H9 (cell line): ENCODE measurements at regions not wholly inside any gene's neighbourhood (a gene's known extent, or its start where the extent isn't known, plus 50 kb on each side); places are given as distances from the start of the nearest gene placed in this dataset.

Experiments used
- DNase-seq: peaks from one replicate; pipeline ENCODE4 v3.0.0-alpha.2; 2017
- H2AFZ ChIP-seq: one replicate; pipeline ENCODE4 v1.6.1; 2013; ENCODE audit warnings: mild to moderate bottlenecking, low read length, control low read depth, moderate library complexity
- H2AK5ac ChIP-seq: 2 replicates; pipeline ENCODE4 v1.6.1; 2013; ENCODE audit warnings: low read length, control low read depth, mixed read lengths; ENCODE audit not compliant: insufficient read length
- H2BK120ac ChIP-seq: one replicate; pipeline ENCODE4 v1.6.1; 2013; ENCODE audit warnings: low read depth, mild to moderate bottlenecking, low read length, control low read depth, inconsistent platforms; ENCODE audit not compliant: poor library complexity, severe bottlenecking
- H2BK12ac ChIP-seq: 2 replicates; pipeline ENCODE4 v1.6.1; 2013; ENCODE audit warnings: low read length, control low read depth, mixed read lengths, low read depth; ENCODE audit not compliant: insufficient read length
- H2BK15ac ChIP-seq: 2 replicates; pipeline ENCODE4 v1.6.1; 2013; ENCODE audit warnings: low read depth, low read length, control low read depth
- H2BK20ac ChIP-seq: one replicate; pipeline ENCODE4 v1.6.1; 2013; ENCODE audit warnings: low read depth, mild to moderate bottlenecking, low read length, control low read depth, inconsistent platforms; ENCODE audit not compliant: poor library complexity, severe bottlenecking
- H2BK5ac ChIP-seq: 2 replicates; pipeline ENCODE4 v1.6.1; 2013; ENCODE audit warnings: low read length, control low read depth, mixed read lengths; ENCODE audit not compliant: insufficient read length
- H3K14ac ChIP-seq: 2 replicates; pipeline ENCODE4 v1.6.1; 2013; ENCODE audit warnings: low read length, control low read depth; ENCODE audit not compliant: insufficient read depth
- H3K18ac ChIP-seq: 2 replicates; pipeline ENCODE4 v1.6.1; 2013; ENCODE audit warnings: low read depth, mild to moderate bottlenecking, mixed read lengths, low read length, control low read depth; ENCODE audit not compliant: insufficient read length
- H3K23ac ChIP-seq: 2 replicates; pipeline ENCODE4 v1.6.1; 2013; ENCODE audit warnings: low read length, control low read depth, mixed read lengths, low read depth; ENCODE audit not compliant: insufficient read length
- H3K23me2 ChIP-seq: 2 replicates; pipeline ENCODE4 v1.6.1; 2013; ENCODE audit warnings: low read depth, mild to moderate bottlenecking, mixed read lengths, low read length, control low read depth; ENCODE audit not compliant: insufficient read length, poor library complexity, severe bottlenecking
- H3K27ac ChIP-seq: 2 replicates; pipeline ENCODE4 v1.5.1; 2013; ENCODE audit warnings: low read length, control low read depth, mixed read lengths, low read depth; ENCODE audit not compliant: insufficient read length
- H3K27me3 ChIP-seq: 2 replicates; pipeline ENCODE4 v1.6.1; 2013; ENCODE audit warnings: low read length, control low read depth, inconsistent platforms; ENCODE audit not compliant: insufficient read depth
- H3K4ac ChIP-seq: 2 replicates; pipeline ENCODE4 v1.6.1; 2013; ENCODE audit warnings: low read depth, mild to moderate bottlenecking, control low read depth, inconsistent platforms, low read length, moderate library complexity
- H3K4me1 ChIP-seq: 2 replicates; pipeline ENCODE4 v1.6.1; 2013; ENCODE audit warnings: low read length, control low read depth, inconsistent platforms; ENCODE audit not compliant: insufficient read depth
- H3K4me2 ChIP-seq: 2 replicates; pipeline ENCODE4 v1.6.1; 2013; ENCODE audit warnings: low read length, control low read depth, mixed read lengths; ENCODE audit not compliant: insufficient read length, insufficient read depth
- H3K56ac ChIP-seq: 2 replicates; pipeline ENCODE4 v1.6.1; 2013; ENCODE audit warnings: low read depth, mild to moderate bottlenecking, mixed read lengths, low read length, control low read depth; ENCODE audit not compliant: insufficient read length
- H3K79me1 ChIP-seq: 2 replicates; pipeline ENCODE4 v1.6.1; 2013; ENCODE audit warnings: low read depth, mild to moderate bottlenecking, moderate library complexity, low read length, control low read depth, inconsistent platforms; ENCODE audit not compliant: insufficient read depth, poor library complexity, severe bottlenecking
- H3K79me2 ChIP-seq: 2 replicates; pipeline ENCODE4 v1.6.1; 2013; ENCODE audit warnings: low read length, control low read depth, inconsistent platforms; ENCODE audit not compliant: insufficient read depth
- H3K9ac ChIP-seq: 2 replicates; pipeline ENCODE4 v1.6.1; 2013; ENCODE audit warnings: low read length, control low read depth, mixed read lengths; ENCODE audit not compliant: insufficient read length; ENCODE audit errors: extremely low read depth
- H3K9me3 ChIP-seq: one replicate; pipeline ENCODE4 v1.6.1; 2013; ENCODE audit warnings: low read depth, low read length, inconsistent platforms; ENCODE audit not compliant: control insufficient read depth
- H3T11ph ChIP-seq: one replicate; pipeline ENCODE4 v1.6.1; 2013; ENCODE audit warnings: mild to moderate bottlenecking, low read length, control low read depth, inconsistent platforms
- H4K20me1 ChIP-seq: one replicate; pipeline ENCODE4 v1.6.1; 2013; ENCODE audit not compliant: control insufficient read depth, insufficient read length, insufficient read depth
- H4K5ac ChIP-seq: 2 replicates; pipeline ENCODE4 v1.6.1; 2013; ENCODE audit warnings: low read depth, mild to moderate bottlenecking, mixed read lengths, low read length, control low read depth; ENCODE audit not compliant: insufficient read length
- H4K8ac ChIP-seq: replicated peaks from 2 replicates; pipeline ENCODE4 v1.6.1; 2013; ENCODE audit warnings: low read length, control low read depth, mixed read lengths, low read depth; ENCODE audit not compliant: insufficient read length
- H4K91ac ChIP-seq: 2 replicates; pipeline ENCODE4 v1.6.1; 2013; ENCODE audit warnings: low read depth, mild to moderate bottlenecking, moderate library complexity, mixed read lengths, low read length, control low read depth; ENCODE audit not compliant: insufficient read length
- H3K27ac Mint-ChIP-seq, 3 experiments: 2 replicates in 2 of 3; 3 replicates in 1 of 3; pipeline ENCODE4 v1.8.0; 2020 to 2021; ENCODE audit warnings: mixed read lengths in 3 of 3, mild to moderate bottlenecking in 1 of 3, moderate library complexity in 1 of 3
- H3K27me3 Mint-ChIP-seq: 2 replicates; pipeline ENCODE4 v1.8.0; 2021; ENCODE audit warnings: low read depth, mild to moderate bottlenecking, moderate library complexity, mixed read lengths
- H3K36me3 Mint-ChIP-seq, 3 experiments: 2 replicates in 2 of 3; 3 replicates in 1 of 3; pipeline ENCODE4 v1.8.0; 2020 to 2021; ENCODE audit warnings: low read depth in 3 of 3, mixed read lengths in 3 of 3; ENCODE audit not compliant: insufficient read depth in 1 of 3
- H3K4me1 Mint-ChIP-seq, 2 experiments: 2 replicates each; pipeline ENCODE4 v1.8.0; 2020; ENCODE audit warnings: mixed read lengths in 2 of 2
- H3K4me3 Mint-ChIP-seq, 2 experiments: 2 replicates in 1 of 2; 3 replicates in 1 of 2; pipeline ENCODE4 v1.8.0; 2020 to 2021; ENCODE audit warnings: mild to moderate bottlenecking in 2 of 2, mixed read lengths in 2 of 2, moderate library complexity in 1 of 2
- H3K9me3 Mint-ChIP-seq, 2 experiments: 2 replicates in 1 of 2; 3 replicates in 1 of 2; pipeline ENCODE4 v1.8.0; 2020; ENCODE audit warnings: mild to moderate bottlenecking in 2 of 2, mixed read lengths in 2 of 2, moderate library complexity in 1 of 2
- WGBS: extraction: QIAGEN DNeasy Blood & Tissue Kit; methylation state at CpG from one replicate; pipeline ENCODE4 v1.1.7; 2013; ENCODE audit warnings: missing lambda C conversion rate, low lambda C conversion rate, mixed read lengths; ENCODE audit not compliant: insufficient read length; ENCODE audit errors: extremely low coverage; 5-methylcytosine and 5-hydroxymethylcytosine counted together
- TF ChIP-seq, protein P1 (sequence below): fragments of 200-600 bp; sonication (generic); conservative IDR thresholded peaks from 3 replicates; pipeline ENCODE4 v1.8.0; 2021; ENCODE audit warnings: antibody characterized with exemption, mild to moderate bottlenecking

DNA sequence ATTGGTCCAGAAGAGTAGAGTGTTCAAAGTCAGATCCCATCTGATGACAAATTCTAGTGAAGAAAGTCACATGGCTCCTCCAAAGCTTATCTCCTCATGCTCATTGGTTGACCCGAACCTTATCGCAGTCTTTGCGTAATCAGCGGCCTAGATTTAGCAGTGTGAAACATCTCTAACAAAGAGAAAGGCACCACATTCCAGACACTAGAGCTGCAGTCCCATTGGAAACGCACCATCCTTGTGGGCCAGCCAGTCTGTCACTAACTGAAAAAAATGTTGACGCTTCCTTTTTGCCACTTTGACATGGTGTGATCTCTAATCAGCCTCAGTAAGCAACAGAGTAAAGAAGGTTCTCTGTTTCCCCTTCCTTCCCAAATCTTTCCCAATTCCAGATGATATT lies 458.0 kb upstream of the WWC1 start:
- Histone ChIP-seq H3K4me2 (no peak overlapping the region), H3K23me2 (no peaks in the 10 kb centered on the region), H4K20me1 (no peaks in the 10 kb centered on the region), H4K8ac (no peak overlapping the region), H3K79me1 (no peaks in the 10 kb centered on the region), H2BK20ac (no peak overlapping the region), H3K18ac (no peak overlapping the region), H2AK5ac (no peak overlapping the region), H2AFZ (no peak overlapping the region), H4K5ac (no peak overlapping the region), H3K9ac (no peak overlapping the region), H2BK15ac (no peak overlapping the region), H2BK120ac (no peak overlapping the region), H3T11ph (no peak overlapping the region), H3K9me3 (no peaks in the 10 kb centered on the region), H3K79me2 (no peaks in the 10 kb centered on the region), H3K56ac (no peak overlapping the region), H3K27me3 (no peaks in the 10 kb centered on the region), H3K4ac (no peak overlapping the region), H3K4me1 (no peaks in the 10 kb centered on the region), H2BK12ac (no peak overlapping the region), H3K14ac (no peak overlapping the region), H2BK5ac (no peak overlapping the region), H4K91ac (no peak overlapping the region), H3K23ac (no peak overlapping the region), H3K27ac (no peak overlapping the region)
- H3K27me3 Mint-ChIP-seq, result no peaks in the 10 kb centered on the region; the same call in 1 of the 2 replicates
- peaks cover 10 to 12% of the 10 kb centered on the region in 2 experiments for H3K4me1 Mint-ChIP-seq
- no peak overlapping the region; a peak in 1 of 7 replicates for H3K27ac Mint-ChIP-seq
- TF ChIP-seq, protein P1, sequence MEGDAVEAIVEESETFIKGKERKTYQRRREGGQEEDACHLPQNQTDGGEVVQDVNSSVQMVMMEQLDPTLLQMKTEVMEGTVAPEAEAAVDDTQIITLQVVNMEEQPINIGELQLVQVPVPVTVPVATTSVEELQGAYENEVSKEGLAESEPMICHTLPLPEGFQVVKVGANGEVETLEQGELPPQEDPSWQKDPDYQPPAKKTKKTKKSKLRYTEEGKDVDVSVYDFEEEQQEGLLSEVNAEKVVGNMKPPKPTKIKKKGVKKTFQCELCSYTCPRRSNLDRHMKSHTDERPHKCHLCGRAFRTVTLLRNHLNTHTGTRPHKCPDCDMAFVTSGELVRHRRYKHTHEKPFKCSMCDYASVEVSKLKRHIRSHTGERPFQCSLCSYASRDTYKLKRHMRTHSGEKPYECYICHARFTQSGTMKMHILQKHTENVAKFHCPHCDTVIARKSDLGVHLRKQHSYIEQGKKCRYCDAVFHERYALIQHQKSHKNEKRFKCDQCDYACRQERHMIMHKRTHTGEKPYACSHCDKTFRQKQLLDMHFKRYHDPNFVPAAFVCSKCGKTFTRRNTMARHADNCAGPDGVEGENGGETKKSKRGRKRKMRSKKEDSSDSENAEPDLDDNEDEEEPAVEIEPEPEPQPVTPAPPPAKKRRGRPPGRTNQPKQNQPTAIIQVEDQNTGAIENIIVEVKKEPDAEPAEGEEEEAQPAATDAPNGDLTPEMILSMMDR, result no peak
- WGBS, result no CpG with 5 or more reads among the region's 6 CpGs
- no peaks in the 10 kb centered on the region for H3K9me3 Mint-ChIP-seq
- no peak overlapping the region for H3K4me3 Mint-ChIP-seq
- H3K36me3 Mint-ChIP-seq, result peaks cover 0 to 2% (median 0%) of the 10 kb centered on the region in 3 experiments; a peak in 1 of 7 replicates
- no peak for DNase-seq
